HG03139 (cell line): ENCODE measurements at regions not wholly inside any gene's neighbourhood (a gene's known extent, or its start where the extent isn't known, plus 50 kb on each side); places are given as distances from the start of the nearest gene placed in this dataset.

Experiments
- ATAC-seq: cut with Tn5 transposase; IDR thresholded peaks from one replicate; pipeline ENCODE4 v1.9.1; 2021; ENCODE audit not compliant: unreplicated experiment

DNA sequence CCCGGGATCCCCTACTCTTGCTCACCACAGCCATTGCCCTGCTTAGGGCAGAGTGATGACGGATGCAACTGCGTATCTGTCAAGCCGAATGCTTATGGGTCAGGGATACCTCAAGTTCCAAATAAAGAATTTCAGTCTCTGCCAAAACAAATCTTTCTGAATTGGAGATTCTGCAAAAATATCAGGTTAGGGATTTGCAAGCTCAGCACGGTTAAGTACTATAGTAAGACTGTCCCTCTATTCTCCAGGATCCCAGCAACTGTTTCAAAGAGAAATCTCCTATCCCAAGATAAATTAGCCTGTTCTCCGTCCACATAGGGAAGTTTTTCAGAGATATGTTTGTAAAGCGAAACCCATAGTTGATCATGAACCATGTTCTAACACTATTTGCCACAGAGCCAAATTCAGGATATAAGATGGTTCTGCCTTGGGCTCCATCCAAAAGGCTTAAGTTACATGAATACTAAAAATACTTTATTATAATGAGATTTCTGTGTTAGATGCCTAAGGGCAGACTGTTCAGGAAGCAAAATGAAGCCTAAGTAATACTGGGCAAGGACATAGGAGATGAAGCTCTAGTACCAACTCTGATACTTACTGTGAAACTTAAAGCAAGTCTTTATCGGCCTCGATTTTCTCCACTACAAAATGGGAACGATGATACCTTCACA lies 100.1 kb upstream of the LPP start:
- no peak for ATAC-seq

DNA sequence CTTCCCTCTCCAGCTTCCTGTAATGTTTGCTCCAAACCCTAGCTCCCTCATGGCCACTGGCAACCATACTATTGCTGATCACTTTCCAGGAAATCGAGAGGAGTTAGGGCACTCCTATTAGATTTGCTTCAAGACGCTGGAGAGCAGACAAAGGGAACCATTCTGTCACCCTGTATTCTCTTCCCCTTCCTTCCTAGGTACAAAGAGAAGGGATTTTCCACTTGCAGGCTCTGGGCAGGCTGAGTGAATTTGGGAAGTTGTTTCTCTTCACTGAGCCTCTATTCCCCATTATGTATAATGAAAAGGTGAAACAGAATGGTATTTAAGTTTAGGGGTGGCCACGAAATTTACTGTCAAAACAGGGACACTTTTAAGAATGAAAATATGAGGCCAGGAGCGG lies 99.4 kb upstream of the LPP start:
- no peak for ATAC-seq

- ATAC-seq = no peak
These were observed 98.6 kb upstream of the LPP start for GRCh38 chr3:188055388-188055787.

GRCh38 chr3:188057124-188057523 lies 96.8 kb upstream of the LPP start:
- ATAC-seq = no peak

DNA sequence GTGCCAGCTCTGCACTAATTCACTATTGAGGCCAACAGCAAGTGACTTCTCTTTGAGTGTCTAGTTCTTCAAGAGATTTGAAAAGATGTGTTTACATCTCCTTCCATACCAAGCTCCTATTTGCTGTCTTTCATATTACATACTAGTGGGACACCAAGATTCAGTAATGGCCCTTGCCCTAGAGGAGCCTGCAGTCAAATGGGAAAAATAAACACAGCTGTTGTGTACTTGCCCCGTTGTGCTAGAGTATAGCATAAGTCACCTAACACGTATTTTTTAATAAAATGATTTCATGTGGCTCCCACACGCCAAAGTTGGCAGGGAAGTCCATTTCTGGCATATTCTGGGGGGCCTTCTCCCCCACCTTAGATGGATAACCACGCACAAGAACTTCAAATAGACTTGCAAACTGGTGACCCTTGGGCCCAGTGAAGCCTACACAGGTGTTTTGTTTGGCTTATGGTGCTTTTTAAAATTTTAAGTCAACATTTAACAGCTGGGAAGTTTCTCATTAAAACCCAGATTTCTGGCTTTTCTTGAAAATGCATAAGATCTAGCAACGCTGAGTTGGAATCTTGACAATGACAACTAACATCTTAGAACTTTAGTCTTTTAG lies 95.3 kb upstream of the LPP start:
- ATAC-seq = no peak

DNA sequence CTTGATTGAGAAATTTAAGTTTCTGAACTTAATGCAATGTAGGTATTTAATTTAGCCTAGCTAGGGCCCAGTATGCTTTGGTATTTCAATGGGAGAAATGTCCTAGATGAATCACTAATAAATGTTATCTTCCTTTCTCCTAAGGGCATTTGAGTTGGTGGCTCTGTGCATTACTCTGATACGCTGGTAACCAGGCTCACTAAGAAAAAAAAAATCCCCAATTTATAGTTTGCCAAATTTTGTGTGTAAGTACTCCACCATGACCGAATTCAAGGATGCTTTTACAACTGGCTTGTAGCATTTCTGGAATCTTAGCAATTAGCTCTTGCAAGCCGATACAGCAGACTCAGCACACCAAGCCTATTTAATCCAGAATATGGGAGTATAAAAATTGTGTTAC lies 94.6 kb upstream of the LPP start:
- no peak for ATAC-seq

DNA sequence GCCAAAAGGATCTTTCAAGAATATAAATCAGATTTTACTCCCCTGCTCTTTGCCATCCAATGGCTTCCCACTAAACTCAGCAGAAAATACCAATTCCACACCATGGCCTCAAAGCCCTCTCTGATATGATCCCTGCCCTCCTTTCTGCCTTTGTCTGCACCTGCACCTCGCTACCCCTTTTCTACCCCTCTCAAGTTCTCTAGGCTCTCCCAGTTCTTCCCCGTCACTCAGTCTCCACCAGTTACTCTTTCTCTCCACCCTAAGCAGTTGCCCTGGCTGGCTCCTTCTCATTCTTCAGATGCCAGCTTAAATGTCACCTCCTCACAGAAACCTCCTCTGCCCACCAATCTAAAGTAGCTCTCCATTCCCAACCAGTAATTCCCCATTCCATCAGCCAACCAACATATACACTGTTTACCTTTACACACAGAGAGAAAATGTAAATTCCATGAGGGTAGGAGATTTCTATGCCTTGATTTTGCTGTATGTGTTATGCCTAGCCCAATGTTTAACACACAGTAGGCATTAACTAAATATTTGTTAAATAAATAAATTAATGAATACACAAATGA lies 93.6 kb upstream of the LPP start:
- no peak for ATAC-seq

DNA sequence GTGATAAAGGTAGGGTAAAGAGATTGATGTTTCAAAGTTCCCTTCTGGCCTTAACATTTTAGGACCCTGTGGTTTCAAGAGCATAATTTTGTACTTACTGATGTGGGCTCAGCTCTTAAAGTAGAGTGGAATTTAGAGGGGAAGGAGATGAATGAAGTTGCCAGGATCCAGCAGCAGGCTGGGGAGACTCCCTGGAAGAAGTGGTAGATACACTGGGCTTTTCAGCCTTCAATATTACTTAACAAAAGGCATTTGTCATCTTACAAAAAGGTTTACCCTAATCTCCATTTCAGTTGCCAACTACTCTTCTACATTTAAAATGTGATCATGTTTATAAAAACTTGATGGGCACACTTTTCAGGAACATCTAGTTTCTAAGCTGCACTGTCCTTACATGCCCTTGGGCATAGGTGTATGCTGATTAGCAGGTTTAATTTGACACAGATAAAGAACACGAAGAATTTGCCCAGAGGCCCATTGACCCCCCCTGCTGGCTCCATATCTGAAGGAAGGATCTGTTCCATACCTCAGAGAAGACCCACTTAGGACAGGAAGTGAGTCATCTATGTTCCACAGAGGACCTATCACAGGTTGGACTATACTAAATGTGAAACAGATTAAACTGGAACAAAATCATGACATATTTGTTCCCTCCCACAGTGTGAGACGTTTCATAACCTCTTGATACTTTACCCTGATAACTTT lies 93.0 kb upstream of the LPP start:
- ATAC-seq = no peak

DNA sequence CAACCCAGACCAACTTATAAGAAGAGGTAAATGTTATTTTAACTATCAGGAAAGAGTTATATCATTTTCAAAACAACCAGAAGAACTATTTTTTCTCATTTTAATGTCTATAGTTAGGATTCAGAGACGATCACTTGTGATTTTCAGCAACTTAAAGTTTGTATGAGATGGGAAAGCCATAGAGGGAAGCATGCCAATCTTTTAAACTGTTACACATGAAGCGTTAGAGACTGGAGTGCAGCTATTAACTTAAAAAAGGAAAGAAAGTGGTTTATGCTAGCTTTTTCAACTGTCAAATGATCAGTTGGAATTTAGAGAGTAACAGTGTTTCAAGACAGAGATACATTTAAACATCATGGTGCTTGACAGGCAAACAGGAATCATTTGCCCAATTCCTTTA lies 91.7 kb upstream of the LPP start:
- ATAC-seq = no peak

GRCh38 chr3:188064831-188065493 lies 89.0 kb upstream of the LPP start:
- ATAC-seq = no peak

DNA sequence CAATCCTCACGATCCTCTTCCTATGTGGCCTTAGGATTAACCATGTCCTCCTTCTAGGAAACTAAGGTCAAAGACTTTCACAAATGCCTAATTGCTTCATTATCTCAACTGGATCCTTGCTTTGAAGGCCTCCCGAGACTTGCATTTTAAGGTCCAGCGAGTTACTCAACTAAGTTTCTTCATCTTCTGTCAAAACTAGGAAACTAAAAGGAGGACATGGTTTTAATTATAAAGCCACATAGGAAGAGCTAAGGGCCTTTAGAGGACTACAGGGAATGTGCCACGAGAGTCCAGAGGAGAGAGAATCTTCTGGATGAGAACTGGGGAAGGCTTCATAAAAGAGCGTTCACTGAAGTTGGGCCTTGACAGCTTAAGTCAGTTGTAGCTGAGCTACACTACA lies 87.8 kb upstream of the LPP start:
- no peak for ATAC-seq

- no peak for ATAC-seq
These were observed 86.0 kb upstream of the LPP start for GRCh38 chr3:188067932-188068331.

GRCh38 chr3:188068342-188068741 lies 85.6 kb upstream of the LPP start:
- no peak for ATAC-seq

- no peak for ATAC-seq
These were observed 82.3 kb upstream of the LPP start for GRCh38 chr3:188071636-188072035.

DNA sequence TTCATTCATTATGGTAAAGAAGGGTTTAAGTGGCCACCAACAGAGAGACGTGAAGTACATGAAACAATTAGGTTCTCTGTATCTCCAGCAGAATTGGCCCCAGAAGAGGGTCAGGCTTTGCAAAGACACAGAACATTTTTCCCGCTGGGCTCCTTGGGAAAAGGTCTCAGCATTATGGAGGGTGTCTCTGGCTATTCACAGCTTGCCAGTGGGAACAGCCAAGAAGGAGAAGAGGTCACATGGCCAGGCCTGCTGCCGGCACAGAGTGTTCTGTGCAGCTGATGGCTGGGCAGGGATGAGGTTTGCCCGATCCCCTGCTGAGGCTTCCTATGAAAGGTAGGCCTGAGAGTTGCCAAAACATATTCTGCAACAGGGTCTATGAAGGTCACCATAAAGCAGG lies 77.8 kb upstream of the LPP start:
- no peak for ATAC-seq

GRCh38 chr3:188077160-188077799 lies 76.7 kb upstream of the LPP start:
- ATAC-seq = no peak

DNA sequence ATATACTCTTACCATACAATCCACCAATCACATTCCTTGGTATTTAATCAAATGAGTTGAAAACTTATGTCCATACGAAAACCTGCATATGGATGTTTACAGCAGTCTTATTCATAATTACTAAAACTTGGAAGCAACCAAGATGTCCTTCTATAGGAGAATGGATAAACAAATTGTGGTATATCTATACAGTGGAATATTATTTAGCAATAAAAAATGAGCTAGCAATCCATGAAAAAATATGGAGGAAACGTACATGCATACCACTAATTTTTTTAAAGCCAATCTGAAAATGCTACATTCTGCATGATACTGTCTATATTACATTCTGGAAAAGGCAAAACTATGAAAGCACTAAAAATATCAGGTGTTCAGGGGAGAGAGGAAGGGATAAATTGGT lies 73.9 kb upstream of the LPP start:
- no peak for ATAC-seq

DNA sequence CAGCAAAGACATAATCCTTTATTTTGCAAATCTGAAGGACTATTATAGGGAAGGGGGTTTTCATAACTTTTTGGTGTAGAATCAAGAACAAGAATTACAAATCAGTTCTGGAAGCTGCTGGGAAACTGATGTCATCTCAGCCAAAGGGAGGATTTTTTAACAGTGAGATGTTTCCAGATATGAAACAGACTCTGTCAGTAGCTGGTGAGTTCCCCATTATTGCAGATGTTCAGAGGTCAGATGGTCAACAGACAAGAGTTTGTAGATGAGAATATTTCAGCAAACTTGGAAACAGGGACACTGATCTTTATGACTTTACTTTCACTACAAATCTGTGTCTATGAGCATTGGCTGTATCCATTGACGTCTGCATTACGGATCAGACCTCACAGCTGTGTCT lies 71.9 kb upstream of the LPP start:
- ATAC-seq = no peak

- no peak for ATAC-seq
These were observed 71.5 kb upstream of the LPP start for GRCh38 chr3:188082450-188082849.

DNA sequence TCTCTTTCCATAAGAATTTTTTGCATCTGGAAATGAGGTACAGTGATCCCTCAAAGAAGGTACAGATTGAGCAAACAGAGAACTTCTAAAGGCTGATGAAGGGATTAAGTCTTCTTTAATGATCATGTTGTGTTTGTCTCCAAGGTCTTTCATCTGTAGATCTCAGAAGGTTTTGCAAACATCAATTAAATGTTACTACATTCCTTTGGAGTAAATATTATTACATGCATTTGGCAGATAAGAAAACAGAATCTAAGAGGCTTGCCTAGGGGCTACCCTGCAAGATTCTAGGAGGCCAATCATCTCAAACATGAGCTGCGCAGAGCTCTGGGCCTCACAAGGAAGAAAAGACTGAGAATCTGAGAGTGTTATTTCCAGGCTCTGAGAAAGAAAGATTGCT lies 70.9 kb upstream of the LPP start:
- no peak for ATAC-seq
